GM21576 (cell line): ENCODE measurements at regions not wholly inside any gene's neighbourhood (a gene's known extent, or its start where the extent isn't known, plus 50 kb on each side); places are given as distances from the start of the nearest gene placed in this dataset.

Source experiments
- ATAC-seq: cut with Tn5 transposase; IDR thresholded peaks from one replicate; pipeline ENCODE4 v1.9.1; 2021; ENCODE audit warnings: mild to moderate bottlenecking, moderate library complexity; ENCODE audit not compliant: unreplicated experiment

GRCh38 chr2:160868891-160869290, 291.3 kb upstream of the TANK start:
- no peak for ATAC-seq

DNA sequence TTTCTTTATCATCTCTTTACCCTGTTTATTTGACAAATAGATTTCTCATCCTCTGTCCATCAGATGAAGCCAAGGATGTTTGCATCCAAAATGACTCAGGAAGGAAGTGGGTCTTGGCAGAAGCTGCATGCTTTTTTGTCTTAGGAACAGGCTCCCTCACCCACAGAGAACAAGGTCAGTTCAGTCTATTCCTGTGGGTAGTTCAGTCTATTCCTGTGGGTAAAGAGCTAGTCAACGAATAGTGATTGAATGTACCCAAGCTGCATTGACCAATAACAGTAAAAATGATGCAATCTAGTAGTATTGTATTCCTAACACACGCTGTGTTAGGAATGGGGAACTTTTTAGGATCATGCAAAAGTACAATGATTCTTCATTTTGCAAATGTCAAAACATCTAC, 290.8 kb upstream of the TANK start:
- ATAC-seq = no peak

GRCh38 chr2:160870729-160871465, 289.3 kb upstream of the TANK start:
- no peak for ATAC-seq

DNA sequence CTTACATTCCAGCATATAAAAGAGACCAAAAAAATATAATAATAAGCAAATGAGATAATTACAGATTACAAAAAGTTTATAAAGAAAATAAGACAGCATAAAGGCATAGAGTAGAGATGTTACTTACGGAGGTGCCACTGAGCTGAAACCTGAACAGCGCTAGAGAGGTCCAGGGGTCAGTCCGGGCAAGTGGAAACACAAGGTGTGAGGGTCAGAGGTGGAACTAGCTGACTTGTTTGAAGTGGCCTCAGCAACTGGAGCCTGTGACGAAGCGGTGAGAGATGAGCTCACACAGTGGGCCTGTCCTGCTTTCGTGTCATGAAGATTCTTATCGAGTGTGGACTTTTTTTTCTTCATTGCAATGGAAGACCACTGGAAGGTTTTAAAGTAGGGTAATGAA, 288.3 kb upstream of the TANK start:
- ATAC-seq = no peak

GRCh38 chr2:160876029-160876428, 284.2 kb upstream of the TANK start:
- ATAC-seq = no peak

- no peak for ATAC-seq
Observed at GRCh38 chr2:160876765-160877164, 283.5 kb upstream of the TANK start.

DNA sequence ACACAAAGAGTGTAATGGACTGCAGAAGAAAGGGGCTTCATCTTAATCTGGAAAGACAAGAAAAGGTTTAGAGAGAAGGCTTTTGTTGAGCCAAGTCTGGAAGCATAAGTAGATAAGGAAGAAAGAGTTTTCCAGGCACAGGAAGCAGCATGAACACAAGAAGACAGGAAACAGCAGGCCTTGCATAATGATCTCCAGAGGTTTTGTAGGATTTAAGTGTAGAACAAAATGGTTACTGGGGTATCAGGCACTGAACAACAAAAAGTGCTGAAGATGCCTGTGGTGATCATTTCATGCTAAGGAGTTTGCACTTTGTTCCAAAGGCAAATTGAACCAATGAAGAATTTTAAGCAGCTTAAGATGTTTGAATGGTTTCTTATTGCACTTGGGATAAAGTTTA, 281.6 kb upstream of the TANK start:
- no peak for ATAC-seq

GRCh38 chr2:160882906-160883305, 277.3 kb upstream of the TANK start:
- ATAC-seq = no peak

- no peak for ATAC-seq
Observed at GRCh38 chr2:160884056-160884455, 276.2 kb upstream of the TANK start.

- ATAC-seq = no peak
Observed at GRCh38 chr2:160889439-160890170, 270.6 kb upstream of the TANK start.

DNA sequence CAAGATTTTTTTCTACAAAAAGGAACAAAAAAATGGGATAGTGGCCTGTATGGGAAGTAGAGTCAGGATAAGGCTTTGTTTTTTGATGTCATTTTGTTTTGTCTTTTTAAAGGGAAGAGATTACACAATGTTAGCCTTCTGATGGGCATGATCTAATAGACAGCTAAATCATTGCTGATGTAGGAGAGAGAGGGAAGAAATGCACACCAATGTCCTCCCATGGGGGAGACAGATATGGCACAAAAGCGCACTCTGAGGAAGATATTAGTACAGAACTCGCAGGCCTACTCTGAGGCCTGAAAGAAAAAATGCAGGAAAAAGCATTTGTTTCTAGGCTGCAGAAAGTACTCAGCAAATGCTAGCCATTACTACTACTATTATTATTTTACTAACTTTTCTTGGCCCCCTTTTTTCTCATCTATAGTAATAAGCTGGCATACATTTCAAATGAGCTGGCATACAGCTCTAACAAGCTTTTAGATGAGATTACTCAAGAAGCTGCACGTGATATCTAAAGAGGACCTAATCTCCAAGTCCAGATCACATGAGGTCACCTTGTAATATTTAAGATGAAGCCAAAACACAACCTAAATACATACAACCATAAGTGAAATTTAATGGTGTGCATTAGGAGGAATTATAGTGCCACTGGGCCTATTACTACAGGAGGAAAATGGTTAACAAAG, 269.4 kb upstream of the TANK start:
- no peak for ATAC-seq

GRCh38 chr2:160891353-160891740, 268.9 kb upstream of the TANK start:
- no peak for ATAC-seq

DNA sequence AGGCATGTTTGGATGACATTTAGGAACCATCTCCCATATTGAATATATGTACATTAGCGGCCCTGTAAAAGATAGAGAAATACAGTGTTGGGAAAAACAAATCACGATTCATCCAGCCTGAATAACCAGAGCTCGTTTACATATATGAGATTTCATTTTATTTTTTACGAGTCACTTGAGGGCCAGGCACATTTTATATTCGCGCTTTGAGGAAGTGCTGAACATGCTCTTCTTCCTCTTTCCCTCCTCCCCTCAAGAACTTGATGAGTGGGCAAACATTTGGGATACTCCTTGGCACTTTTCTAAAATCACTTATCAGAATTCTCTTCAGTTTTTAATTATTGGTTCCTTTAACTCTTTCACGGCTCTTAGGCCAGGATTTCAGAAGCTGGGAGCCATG, 268.0 kb upstream of the TANK start:
- no peak for ATAC-seq

GRCh38 chr2:160893581-160893980, 266.6 kb upstream of the TANK start:
- no peak for ATAC-seq

DNA sequence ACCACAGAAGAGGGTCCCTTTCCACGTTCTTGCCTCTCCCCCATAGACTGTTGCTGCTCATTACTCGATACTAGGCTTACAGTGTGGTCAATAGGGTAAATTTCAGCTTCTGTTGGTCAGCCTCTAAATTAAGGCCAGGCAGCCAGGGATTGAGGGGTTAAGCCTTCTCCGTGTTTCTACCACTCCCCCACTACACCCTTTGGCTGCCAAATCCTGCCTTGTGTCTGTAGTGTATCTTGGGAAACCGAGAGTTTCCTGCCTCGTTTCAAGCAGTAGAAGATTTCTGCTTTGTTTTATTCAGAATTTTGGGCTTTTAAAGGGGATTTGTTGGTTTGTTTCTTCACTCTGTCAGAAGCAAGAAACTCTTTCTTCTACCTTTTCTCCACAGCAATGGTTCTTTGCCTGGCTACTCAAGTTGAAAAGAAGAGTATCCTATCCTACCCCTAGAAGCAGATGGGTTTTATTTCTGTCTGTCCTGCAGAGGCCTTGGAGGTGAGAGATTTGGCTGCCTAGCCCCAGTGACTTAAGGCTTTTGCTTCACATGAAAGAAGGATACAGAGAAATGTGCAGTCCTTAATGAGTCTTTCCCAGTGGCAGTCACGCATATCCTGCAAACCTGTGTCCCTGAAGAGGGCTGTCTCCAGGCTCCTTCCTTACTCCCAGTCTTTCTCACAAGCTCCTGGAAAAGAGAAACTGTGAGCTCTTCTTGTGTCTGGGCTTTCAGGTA, 261.5 kb upstream of the TANK start:
- ATAC-seq = no peak

- ATAC-seq = no peak
Observed at GRCh38 chr2:160901613-160902012, 258.6 kb upstream of the TANK start.

GRCh38 chr2:160905862-160906261, 254.4 kb upstream of the TANK start:
- ATAC-seq = no peak

GRCh38 chr2:160906878-160907277, 253.3 kb upstream of the TANK start:
- ATAC-seq = no peak

DNA sequence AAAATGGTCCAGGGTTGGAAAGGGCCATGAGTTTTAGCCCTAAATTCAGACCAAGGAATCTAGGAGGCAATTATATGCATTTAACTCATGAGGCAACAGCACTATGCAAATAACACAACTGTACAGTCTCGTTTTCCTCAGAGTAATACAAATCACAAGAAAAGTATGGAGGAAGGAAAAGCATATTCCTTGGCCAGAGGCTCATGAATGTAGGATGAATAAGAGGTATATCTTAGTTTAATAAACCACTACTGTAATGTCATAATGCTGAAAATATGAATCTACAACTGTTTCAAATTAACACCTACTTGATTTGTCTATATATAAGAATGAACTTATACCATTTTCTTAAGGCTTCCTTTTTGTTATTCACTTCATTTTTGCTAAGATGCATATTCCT, 252.5 kb upstream of the TANK start:
- no peak for ATAC-seq

DNA sequence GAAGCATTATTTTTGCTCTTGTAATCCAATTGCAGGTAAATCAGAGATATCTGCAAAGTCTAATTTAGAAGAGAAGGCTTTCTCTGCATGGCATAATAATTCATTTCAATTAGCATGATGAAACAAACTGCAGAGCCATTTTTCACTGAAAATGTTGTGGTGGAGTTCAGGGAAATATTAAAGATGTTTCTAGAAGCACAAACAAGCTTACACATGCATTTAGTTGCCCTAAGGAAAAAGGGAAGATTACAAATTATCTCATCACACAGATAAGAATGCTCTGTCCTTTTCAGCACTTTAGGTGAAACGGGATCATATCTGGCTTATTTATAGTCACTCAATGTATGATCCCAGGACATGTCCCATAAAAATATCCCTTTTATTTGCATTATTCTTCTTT, 252.1 kb upstream of the TANK start:
- ATAC-seq = no peak

- ATAC-seq = no peak
Observed at GRCh38 chr2:160909781-160910242, 250.4 kb upstream of the TANK start.
